HG02623 (cell line): ENCODE measurements at regions not wholly inside any gene's neighbourhood (a gene's known extent, or its start where the extent isn't known, plus 50 kb on each side); places are given as distances from the start of the nearest gene placed in this dataset.

Experiments
- ATAC-seq: cut with Tn5 transposase; IDR thresholded peaks from one replicate; pipeline ENCODE4 v1.9.1; 2021; ENCODE audit warnings: moderate library complexity; ENCODE audit not compliant: unreplicated experiment

DNA sequence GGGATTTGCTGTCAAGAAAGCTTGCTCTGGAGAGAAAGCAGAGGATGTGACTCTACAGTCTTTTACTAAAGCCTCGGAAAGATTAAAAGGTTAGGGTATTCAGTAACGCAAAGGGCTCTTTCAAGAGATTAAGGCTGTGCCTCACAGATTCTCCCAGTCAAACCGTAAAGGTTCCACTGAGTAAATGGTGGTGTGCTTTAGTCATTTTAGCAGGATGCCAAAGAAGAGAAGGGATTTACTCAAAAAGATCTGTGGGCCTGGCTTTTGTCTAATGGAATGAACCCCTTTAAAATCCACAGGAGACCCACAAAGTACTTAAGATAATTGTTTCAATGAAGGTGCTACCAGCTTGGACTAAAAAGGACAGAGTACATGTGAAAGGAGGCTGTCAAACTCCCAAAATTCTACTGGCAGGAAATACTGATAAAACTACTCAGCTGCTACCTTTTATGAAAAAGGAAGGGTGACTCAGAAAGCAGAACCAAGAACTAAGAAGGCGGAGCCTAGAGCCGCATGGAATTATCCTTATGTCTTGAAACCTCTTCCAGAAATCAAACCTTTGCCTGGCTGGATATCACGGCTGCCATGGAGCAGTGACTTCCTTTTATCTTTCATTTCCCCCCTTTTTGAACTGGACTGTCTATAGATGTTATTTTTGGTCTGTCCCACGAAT is 670.2 kb upstream of the ZEB2 start:
- no peak for ATAC-seq

DNA sequence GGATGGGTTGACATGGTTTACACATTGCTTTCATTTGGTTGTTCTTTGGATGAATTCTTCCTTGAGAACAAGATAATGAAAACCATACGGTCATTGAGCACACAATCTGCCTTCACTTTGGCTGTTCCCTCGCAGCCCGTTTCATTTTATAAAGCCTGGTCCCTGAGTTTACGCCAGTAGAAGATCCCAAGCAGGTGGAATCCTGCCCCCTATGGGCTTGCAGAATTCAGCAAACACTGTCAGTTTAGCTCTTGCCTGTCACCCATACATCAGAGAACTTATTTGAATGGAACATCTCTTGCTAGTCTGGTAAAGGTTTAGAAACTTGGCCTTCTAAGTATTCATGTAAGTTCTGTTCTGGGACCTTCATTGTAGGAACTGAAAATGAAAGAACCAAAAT is 666.4 kb upstream of the ZEB2 start:
- no peak for ATAC-seq

DNA sequence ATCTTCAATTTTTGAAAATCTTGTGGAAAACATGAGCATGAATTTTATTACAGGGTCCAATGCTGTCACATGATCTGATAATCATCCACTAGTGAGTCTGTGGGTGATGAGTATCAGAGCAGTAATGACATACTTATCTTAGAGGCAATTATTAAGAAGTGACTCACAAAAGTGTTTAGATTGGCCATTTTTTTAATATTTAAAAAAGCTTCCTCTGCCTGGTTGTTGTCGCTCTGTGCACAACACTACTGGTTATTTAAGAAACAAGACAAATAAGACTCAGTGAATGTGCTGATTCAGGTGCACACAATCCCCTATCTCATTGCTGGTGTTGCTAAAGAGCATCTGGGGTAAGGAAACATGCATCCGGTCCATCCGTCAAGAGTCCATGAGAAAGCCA is 665.8 kb upstream of the ZEB2 start:
- no peak for ATAC-seq

DNA sequence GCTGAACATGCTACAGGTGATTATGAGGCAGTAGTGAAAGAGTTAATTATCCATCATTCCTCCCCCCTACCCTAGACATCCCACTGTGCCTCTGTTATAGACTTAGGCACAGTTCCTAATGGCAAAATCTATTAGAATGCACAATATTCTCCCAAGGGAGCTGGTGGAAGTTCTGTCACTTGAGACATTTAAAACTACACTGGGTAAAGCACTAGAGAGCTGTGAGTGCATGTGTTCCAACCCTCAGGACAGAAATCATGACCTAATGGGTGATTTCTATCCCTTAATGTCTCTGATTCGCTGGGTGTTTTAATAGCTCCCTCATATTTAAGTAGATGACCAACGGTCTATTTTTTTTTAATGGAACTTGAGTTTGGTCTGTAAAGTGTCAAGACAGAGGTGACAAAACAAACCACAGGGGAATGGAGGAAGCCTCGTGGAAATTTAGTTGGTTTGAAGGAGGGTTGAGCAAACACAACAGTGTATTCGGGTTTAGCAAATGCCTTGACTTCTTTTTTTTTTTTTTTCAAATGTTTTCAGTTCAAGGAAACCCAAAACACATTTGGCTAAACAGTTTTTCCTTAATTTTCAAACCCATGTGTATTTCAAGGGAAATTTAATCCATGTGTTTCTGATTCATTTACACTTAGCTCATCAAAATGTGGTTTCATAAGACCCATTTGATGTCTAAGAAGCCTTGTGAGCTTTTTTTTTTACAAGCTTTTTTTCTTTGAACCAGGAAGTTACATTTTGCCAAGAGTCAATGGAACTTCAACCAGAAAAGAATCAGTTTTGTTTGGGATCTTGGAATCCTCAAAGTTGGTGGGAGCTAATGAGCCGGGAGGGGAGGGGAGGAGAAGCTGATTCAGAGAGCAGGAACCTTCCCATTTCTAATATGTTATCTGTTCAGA is 665.1 kb upstream of the ZEB2 start:
- ATAC-seq = no peak

DNA sequence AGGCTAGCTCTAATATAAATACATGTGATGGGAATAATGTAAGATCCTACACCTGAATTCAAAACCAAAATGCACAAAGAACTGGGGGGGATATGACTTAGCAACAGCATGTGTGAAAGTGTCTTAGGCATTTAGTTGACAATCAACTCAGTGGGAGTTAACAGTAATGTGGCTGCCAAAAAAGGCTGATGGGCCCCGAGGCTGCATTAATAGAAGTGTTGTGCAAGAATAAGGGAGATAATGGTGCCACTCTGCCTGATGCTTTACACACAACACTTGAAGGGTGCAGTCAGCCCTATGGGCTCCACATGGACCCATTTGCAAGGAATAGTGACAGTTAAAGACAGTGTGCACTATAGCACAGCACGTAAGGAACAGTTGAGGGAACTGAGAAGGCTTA is 649.4 kb upstream of the ZEB2 start:
- no peak for ATAC-seq

DNA sequence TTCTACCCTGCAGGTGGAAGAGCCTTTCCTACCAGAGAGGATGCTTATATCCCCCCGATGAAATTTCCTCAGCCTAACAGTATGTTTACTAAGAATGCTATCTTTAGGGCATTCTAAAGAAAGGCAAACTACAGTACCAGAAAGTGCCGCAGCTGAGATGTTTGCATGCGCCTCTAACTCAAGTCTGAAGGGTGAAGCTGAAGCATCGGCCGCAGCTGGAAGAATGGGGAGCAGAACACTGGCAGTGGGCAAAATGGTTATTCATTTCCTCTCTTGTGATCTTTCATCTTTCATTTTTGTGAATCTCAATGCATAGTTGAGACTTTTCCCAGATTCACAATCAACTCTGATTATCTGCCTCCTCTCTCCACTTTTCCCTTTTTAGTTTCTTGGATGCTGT is 648.2 kb upstream of the ZEB2 start:
- ATAC-seq = no peak

DNA sequence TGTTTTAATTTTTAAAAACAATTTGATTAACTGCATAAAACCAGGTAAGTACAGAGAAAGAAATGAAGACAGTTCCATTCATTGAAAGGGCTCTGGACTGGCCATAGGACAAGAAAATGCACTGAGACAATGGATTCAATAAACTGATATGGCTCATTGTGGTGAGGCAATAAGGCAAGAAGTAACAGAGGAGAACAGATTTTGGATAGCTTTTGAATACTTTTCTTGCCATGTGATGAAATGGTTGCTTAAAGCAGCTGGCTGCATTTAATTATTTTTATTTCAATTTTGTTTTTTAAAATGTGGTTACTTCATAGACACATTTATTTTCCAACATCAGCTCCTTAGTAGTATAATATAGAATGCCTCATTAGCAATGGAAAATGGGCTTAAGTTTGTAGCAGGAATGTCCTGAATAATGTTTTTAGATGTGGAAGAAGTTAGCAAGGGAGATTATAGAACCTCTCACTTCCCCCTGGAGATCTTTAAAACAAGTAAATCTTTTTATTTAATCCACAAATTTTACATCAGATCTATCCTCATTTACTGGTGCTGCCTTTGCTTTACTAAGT is 646.9 kb upstream of the ZEB2 start:
- no peak for ATAC-seq

DNA sequence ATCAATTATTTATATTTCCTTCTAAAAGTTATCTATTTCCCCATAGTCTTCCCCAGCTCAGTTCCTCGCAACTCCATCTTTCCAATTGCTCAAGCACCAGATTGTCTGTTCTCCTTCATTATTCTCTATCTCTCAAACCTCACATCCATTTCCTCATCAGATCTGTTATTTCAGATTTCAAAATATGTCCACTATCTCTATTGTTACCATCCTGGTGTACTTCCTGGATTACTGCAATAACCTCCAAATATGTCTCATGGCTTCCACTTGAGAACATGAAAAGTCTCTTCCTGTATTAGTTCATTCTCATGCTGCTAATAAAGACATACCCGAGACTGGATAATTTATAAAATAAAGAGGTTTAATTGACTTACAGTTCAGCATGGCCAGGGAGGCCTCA is 641.7 kb upstream of the ZEB2 start:
- ATAC-seq = no peak

DNA sequence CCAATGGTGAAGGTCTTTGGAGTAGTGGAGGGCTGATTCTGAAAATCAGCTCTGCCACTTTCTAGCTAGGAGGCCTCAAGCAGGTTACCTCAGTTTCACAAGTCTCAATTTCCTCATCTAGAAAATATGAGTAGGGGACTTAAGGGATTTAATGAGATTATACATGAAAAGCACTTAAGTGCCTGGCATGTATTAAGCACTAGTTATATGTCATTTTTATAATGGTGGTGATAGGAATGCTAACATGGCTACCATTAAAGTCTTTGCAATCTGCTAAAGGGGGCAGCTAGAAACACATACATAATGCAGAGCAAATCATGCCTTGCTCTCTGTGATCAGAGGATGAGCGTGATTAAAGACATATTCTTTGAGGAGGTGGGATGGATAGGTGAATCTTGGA is 640.9 kb upstream of the ZEB2 start:
- no peak for ATAC-seq

DNA sequence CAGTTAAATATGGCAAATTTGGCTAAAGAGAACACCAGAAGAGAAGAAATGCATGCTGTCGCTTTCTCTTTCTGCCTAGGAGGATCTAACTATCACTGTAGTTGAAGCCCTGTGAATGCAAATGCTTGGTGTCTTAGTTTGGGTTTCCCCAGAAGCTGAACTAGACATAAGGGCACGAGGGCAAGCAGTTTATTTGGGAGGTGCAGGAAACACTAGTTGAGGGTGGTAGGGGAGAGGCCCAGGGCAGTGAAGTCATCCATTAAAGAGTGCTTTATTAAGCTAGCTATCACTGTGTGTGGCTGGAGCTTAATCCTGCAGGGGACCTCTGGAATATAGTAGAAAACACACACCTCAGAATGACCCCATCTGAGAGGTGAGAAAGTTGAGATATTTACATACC is 639.8 kb upstream of the ZEB2 start:
- ATAC-seq = no peak

DNA sequence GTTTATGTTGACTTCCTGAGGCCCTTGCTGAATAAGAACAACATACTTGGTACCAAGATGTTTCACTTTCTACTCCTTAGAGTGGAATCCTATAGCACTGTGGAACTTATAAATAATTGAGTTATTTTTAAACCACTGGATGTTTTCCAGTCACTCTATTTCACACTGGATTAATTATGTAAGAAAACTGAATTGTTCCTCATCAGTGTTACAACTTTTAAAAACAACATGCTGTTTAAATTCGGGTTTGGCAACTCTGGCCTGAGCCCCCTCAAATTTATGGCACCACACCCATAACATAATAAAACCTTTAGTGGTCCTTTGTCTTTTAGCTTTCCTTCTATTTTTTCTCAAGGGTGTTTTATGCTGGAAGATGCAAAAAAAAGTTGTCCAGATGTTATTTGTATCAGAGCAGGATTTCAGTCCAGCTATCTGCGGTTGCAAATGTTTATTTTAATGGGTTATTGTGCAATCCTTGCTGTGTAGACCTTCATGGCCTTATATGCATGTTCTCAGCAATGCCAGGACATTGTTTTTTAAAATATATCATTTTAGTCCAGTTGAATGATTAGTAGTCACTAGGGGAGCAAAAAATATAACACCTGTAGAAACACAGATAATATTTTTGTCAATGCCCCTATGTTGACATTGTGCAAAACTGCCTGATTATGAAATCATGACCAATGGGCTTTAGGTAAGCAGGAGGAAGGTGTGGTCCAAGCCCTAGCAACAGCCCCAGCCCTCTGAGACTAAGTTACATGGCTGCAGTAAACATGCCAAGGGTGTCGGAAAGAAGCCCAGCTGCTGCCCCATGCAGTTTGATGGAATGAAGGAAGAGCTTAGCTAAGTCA is 638.0 kb upstream of the ZEB2 start:
- ATAC-seq = no peak

DNA sequence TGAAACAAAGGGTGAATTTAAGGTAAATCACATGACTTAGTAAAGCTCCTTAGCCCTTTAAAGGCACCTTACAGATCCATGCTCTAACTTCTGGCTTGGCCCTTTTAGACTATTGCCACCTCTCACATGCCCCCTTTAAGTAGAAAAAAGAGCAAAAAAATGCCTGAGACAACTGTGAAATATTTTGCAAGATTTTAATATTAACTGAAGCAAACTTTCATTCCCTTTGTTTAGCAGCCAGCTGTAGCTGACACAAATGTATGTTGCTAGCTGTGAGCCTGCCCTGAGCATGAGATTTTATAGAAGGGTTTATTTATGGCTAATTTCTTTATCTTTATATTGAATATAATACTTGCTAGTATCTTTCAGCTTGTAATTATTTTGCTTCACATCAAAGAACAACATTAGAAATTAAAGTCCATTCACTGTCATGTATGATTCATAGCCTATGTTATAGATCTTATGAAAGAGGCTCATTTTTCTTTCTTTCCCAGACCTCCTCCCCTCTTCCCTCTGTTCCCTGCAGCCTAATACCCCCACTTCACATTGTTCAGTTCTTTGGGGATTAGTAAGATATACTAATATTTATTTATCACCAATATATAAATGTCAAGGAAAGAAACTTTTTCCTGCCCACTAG is 637.2 kb upstream of the ZEB2 start:
- ATAC-seq = no peak

DNA sequence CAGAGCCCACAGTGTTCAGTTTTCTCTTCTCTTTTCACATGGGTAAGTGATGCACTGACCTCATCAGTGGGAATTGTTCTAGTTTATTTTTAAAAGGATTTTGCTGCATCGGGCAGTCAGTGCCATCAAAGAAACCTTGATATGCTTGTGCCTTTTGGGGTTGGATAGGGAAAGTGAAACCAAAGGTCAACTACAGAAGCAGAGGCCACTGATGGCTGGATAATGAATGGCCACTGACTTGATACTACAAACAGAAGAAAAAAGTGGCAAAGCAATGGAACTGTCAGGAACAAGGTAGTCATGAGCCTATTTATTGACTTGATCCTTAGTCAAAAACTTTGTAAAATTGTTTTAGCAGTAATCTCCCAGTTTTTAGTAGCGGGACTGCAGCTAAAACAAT is 636.3 kb upstream of the ZEB2 start:
- ATAC-seq = no peak

DNA sequence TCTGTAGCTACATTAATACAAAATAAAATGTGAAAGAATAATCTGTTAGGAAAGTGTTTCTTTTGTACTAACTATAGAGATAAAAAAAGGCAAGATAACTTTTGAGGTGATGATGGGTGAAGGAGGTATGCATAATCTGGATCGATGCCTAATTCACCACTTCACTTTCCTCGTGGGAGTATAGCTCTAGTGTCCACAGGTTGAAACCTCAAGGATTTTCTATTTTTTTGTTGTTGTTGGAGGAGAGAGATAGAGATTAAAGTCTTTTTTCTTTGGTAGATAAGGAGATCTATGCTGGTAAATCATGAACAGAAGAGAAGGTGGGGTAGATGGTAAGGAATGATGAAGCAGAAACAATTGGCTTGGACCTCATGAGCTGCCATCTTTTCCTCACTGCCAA is 635.3 kb upstream of the ZEB2 start:
- no peak for ATAC-seq

DNA sequence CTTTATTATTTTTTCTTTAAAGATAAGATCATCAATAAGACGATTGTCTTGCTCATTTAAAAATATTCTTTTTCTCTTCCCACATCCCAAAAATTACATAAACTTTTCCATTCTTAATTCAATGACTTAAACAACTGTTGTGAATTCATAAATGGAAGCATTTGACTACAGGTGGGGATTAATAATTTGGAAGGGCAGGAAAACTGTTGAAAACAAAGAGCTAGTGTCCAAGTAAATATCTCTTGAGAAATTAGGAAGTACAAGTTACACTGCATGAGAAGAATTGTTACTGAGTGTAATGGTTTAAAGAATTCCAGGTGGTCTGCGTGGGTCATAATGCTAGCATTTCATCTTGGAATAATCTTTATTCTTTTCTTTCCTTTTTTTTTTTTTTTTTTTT is 634.8 kb upstream of the ZEB2 start:
- ATAC-seq = no peak

DNA sequence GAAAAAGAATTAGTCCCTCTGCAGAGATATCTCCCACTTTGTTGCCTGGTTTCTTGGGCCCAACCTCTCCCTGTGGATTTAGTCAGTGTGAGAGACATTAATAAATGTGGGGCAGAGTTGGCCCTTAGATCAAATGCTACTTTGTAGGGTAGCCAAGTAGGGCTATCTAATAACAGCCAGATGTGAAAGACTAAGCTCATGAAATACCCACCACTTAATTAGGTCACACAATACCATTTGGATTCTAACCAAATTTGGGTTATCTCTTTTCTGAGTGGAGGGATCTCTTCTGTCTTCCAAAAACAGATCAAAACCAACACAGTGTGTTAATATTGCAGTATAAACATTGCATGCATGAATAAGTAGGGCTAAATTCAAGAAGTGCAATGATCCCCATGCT is 626.8 kb upstream of the ZEB2 start:
- ATAC-seq = no peak

DNA sequence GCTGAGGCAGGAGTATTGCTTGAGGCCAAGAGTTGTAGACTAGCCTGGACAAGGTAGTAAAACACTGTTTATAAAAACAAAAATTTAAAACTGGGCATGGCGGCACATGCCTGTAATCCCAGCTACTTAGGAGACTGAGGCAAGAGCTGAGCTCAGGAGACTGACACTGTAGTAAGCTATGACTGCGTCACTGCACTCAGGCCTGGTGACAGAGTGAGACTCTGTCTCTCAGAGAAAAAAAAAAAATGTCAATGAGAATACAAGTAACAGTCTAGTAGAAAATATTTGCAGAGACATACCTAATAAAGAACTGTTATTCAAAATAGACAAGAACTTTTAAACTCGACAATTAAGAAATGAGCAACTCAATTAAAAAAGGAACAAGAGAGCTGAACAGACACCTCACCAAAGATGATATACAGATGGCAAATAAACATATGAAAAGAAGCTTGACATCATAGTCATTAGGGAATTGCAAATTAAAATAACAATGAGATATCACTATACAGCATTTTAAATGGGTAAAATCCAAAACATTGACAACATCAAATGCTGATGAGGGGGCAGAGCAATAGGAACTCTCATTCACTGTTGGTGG is 624.3 kb upstream of the ZEB2 start:
- no peak for ATAC-seq

DNA sequence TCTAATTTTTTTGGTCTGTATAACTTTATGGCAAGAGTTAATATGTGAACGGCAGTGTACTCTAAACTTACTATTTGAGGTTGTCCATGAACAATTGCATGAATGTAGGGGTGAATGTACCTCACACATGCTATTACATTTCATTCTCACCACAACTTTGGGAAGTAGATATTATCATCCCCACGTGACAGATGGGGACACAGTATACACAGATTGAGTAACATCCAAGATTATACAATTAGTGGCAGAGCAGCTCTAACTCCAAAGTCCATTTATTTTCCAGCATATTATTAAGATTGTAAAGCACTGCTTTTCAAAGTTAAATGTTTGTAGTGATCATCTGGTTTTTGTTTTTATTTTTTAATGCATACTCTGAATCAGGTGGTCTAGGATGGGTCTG is 622.1 kb upstream of the ZEB2 start:
- ATAC-seq = no peak

DNA sequence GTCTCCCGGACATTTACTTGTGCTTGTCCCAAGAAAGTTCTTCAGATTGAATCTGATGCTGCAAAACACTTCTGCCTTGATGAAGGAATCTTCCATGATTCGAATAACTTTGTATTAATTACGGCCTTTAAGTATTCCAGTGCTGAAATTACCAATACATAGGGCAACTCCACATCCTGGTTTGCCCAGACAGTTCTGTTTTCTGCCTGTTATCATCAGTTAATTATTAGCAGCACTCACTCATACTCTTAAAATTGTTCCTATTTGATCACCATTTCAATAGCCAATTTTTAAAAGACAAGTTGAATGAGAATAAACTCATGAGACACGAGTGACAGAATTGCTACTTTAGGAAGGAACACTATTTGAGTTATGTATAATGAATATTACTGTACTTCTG is 620.7 kb upstream of the ZEB2 start:
- no peak for ATAC-seq

DNA sequence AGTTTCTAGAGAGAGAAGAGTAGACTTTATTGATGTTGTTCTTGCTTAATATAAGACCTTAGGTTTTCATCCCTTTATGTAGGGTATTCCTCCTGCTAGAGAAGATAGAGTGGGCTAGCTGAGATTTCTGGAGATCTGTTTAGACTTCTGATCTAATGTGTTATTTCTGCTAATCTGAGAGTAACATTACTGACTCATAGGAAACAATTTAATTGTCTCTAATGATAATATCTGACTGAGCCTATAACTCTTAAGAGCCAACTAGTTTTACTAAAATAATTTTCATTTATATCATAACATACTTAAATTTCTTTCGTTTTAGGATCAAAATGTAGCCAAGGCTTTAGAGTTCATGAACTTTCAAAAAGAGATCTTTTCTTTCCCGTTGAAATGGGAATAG is 618.7 kb upstream of the ZEB2 start:
- ATAC-seq = no peak
